DND-41 (cell line): ENCODE measurements at regions not wholly inside any gene's neighbourhood (a gene's known extent, or its start where the extent isn't known, plus 50 kb on each side); places are given as distances from the start of the nearest gene placed in this dataset.

Experiments used
- EZH2 ChIP-seq: IDR thresholded peaks from 3 replicates; pipeline ENCODE4 v1.6.1; 2012; ENCODE audit warnings: borderline replicate concordance, low read depth, mild to moderate bottlenecking, moderate library complexity, low read length, inconsistent platforms; ENCODE audit not compliant: severe bottlenecking
- TF ChIP-seq, protein P1 (sequence below): IDR thresholded peaks from 2 replicates; pipeline ENCODE4 v1.5.1; 2012; ENCODE audit warnings: borderline replicate concordance, low read length, moderate library complexity, mild to moderate bottlenecking; ENCODE audit not compliant: poor library complexity, severe bottlenecking; ENCODE audit errors: extremely low read depth

- TF ChIP-seq EZH2 = no peak
- TF ChIP-seq, protein P1, sequence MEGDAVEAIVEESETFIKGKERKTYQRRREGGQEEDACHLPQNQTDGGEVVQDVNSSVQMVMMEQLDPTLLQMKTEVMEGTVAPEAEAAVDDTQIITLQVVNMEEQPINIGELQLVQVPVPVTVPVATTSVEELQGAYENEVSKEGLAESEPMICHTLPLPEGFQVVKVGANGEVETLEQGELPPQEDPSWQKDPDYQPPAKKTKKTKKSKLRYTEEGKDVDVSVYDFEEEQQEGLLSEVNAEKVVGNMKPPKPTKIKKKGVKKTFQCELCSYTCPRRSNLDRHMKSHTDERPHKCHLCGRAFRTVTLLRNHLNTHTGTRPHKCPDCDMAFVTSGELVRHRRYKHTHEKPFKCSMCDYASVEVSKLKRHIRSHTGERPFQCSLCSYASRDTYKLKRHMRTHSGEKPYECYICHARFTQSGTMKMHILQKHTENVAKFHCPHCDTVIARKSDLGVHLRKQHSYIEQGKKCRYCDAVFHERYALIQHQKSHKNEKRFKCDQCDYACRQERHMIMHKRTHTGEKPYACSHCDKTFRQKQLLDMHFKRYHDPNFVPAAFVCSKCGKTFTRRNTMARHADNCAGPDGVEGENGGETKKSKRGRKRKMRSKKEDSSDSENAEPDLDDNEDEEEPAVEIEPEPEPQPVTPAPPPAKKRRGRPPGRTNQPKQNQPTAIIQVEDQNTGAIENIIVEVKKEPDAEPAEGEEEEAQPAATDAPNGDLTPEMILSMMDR = no peak
Measured at GRCh38 chr3:31133541-31133940, 239.1 kb upstream of the GADL1 start.
